ENCODE measurements at regions not wholly inside any gene's neighbourhood (a gene's known extent, or its start where the extent isn't known, plus 50 kb on each side); places are given as distances from the start of the nearest gene placed in this dataset.

GRCh38 chr12:23415180-23415579, 534.3 kb downstream of the SOX5 start:
- TF ChIP-seq EZH2phosphoT487 (IDR thresholded peaks at IDR 0.05; ENCODE audit: low read depth) (no peak), CTCF (IDR thresholded peaks at IDR 0.05; ENCODE audit: low read depth, low read length) (no peak)
- no peaks in the 10 kb centered on the region for H3K27me3 ChIP-seq (ENCODE audit: low read depth, low read length)
- no peak overlapping the region for H3K4me2 ChIP-seq (ENCODE audit: low read length)
- no peak overlapping the region for H3K27ac ChIP-seq (ENCODE audit: low read length)
- H3K36me3 ChIP-seq (replicated peaks; ENCODE audit: low read depth, low read length) = no peaks in the 10 kb centered on the region
- H2AFZ ChIP-seq (ENCODE audit: low read depth, low read length) = no peak overlapping the region
- H3K4me1 ChIP-seq (ENCODE audit: low read length) = no peaks in the 10 kb centered on the region
- H3K79me2 ChIP-seq (ENCODE audit: low read length) = no peaks in the 10 kb centered on the region
- H3K9ac ChIP-seq (ENCODE audit: low read length) = no peak overlapping the region
- H4K20me1 ChIP-seq (ENCODE audit: insufficient read depth, low read length) = no peaks in the 10 kb centered on the region
- H3K9me3 ChIP-seq (ENCODE audit: insufficient read depth, low read length) = no peaks in the 10 kb centered on the region
- no peak overlapping the region for H3K4me3 ChIP-seq (ENCODE audit: low read length)

- no peaks in the 10 kb centered on the region for H3K9me3 ChIP-seq (ENCODE audit: insufficient read depth, low read length)
- no peak overlapping the region for H2AFZ ChIP-seq (ENCODE audit: low read depth, low read length)
- no peaks in the 10 kb centered on the region for H4K20me1 ChIP-seq (ENCODE audit: insufficient read depth, low read length)
- H3K4me3 ChIP-seq (ENCODE audit: low read length) = no peak overlapping the region
- no peaks in the 10 kb centered on the region for H3K27me3 ChIP-seq (ENCODE audit: low read depth, low read length)
- no peaks in the 10 kb centered on the region for H3K79me2 ChIP-seq (ENCODE audit: low read length)
- H3K27ac ChIP-seq (ENCODE audit: low read length) = no peak overlapping the region
- no peaks in the 10 kb centered on the region for H3K4me1 ChIP-seq (ENCODE audit: low read length)
- H3K36me3 ChIP-seq (replicated peaks; ENCODE audit: low read depth, low read length) = no peaks in the 10 kb centered on the region
- H3K4me2 ChIP-seq (ENCODE audit: low read length) = no peak overlapping the region
- TF ChIP-seq CTCF (IDR thresholded peaks at IDR 0.05; ENCODE audit: low read depth, low read length) (no peak), EZH2phosphoT487 (IDR thresholded peaks at IDR 0.05; ENCODE audit: low read depth) (no peak)
- H3K9ac ChIP-seq (ENCODE audit: low read length) = no peak overlapping the region
These were observed 527.9 kb downstream of the SOX5 start for GRCh38 chr12:23421556-23421955.

GRCh38 chr12:23423097-23423687, 526.3 kb downstream of the SOX5 start:
- Histone ChIP-seq H3K27me3 (ENCODE audit: low read depth, low read length) (no peaks in the 10 kb centered on the region), H3K79me2 (ENCODE audit: low read length) (no peaks in the 10 kb centered on the region), H3K4me1 (ENCODE audit: low read length) (no peaks in the 10 kb centered on the region), H3K4me3 (ENCODE audit: low read length) (no peak overlapping the region), H3K9ac (ENCODE audit: low read length) (no peak overlapping the region), H3K27ac (ENCODE audit: low read length) (no peak overlapping the region), H2AFZ (ENCODE audit: low read depth, low read length) (no peak overlapping the region), H3K9me3 (ENCODE audit: insufficient read depth, low read length) (no peaks in the 10 kb centered on the region), H3K4me2 (ENCODE audit: low read length) (no peak overlapping the region), H3K36me3 (replicated peaks; ENCODE audit: low read depth, low read length) (no peaks in the 10 kb centered on the region), H4K20me1 (ENCODE audit: insufficient read depth, low read length) (no peaks in the 10 kb centered on the region)
- no peak for TF ChIP-seq EZH2phosphoT487 (IDR thresholded peaks at IDR 0.05; ENCODE audit: low read depth)
- TF ChIP-seq CTCF (IDR thresholded peaks at IDR 0.05; ENCODE audit: low read depth, low read length) = no peak

DNA sequence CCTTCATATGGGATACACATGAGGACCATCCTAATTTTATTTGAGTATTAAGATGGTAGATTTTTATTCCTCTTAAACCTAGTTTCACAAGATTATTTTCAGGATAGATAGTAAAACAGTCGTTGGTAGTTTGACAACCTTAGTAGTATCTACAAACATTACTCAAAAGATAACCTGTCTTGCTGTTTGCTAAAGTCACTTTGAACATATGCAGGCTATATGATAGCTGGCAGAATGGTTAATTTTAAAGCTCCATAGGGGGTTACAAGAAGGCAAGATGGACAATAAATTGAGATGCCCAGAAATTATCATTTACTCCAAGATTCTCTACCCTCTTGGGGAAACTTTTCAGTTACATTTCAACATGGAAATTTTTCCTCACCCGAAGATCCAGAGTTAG, 525.7 kb downstream of the SOX5 start:
- Histone ChIP-seq H3K4me2 (ENCODE audit: low read length) (no peak overlapping the region), H3K4me3 (ENCODE audit: low read length) (no peak overlapping the region), H3K79me2 (ENCODE audit: low read length) (no peaks in the 10 kb centered on the region), H4K20me1 (ENCODE audit: insufficient read depth, low read length) (no peaks in the 10 kb centered on the region), H2AFZ (ENCODE audit: low read depth, low read length) (no peak overlapping the region), H3K27me3 (ENCODE audit: low read depth, low read length) (no peaks in the 10 kb centered on the region), H3K27ac (ENCODE audit: low read length) (no peak overlapping the region), H3K4me1 (ENCODE audit: low read length) (no peaks in the 10 kb centered on the region), H3K9me3 (ENCODE audit: insufficient read depth, low read length) (no peaks in the 10 kb centered on the region), H3K36me3 (replicated peaks; ENCODE audit: low read depth, low read length) (no peaks in the 10 kb centered on the region), H3K9ac (ENCODE audit: low read length) (no peak overlapping the region)
- no peak for TF ChIP-seq CTCF (IDR thresholded peaks at IDR 0.05; ENCODE audit: low read depth, low read length)
- no peak for TF ChIP-seq EZH2phosphoT487 (IDR thresholded peaks at IDR 0.05; ENCODE audit: low read depth)
